ENCODE measurements at regions not wholly inside any gene's neighbourhood (a gene's known extent, or its start where the extent isn't known, plus 50 kb on each side); places are given as distances from the start of the nearest gene placed in this dataset.

DNA sequence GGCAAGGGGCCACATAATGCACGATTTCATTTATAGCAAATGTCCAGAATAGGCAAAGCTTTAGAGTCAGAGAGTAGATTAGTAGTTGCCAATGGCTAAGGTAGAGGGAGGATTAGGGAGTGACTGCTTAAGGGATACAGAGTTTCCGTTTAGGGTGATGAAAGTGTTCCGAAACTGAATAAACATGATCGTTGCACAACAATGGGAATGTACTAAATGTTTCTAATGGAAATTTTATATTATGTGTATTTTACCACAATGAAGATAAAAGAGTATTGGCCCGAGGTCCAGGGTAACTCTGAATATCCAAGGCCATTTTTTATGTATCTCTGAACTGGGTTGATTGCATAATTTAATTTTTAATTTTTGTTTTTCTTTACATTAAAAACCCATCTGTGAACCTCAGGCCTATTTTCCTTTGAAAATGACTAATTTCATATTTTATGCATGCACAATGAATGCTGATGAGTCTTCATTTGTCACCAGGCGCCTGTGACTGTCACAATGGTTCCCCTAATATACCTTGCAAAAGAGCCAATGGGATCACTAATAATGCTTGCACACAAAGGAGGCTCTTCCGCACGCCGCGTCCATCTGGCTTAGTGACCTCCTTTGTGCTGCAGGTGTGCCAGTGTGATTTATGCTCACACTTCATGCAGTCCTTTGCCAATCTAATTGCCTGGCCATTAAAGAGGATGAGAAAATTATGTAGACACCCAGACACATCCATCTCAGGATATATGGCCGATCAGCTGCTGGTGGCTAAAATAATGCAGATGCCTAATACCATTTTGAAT, 612.5 kb downstream of the CDH26 start:
- H3K4me3 ChIP-seq (ENCODE audit: low read length in 3 of 3) = no peak overlapping the region
- no peaks in the 10 kb centered on the region for H3K4me1 ChIP-seq (ENCODE audit: control insufficient read depth in 2 of 3, insufficient read depth in 2 of 3, low read depth in 1 of 3, low read length in 3 of 3)
- intact Hi-C loops (cut with DNase I) = no loop called here
- DNase-seq (no peak), FAIRE-seq (no peak)
- H3K36me3 ChIP-seq (ENCODE audit: control insufficient read depth in 2 of 3, insufficient read depth in 3 of 3, low read length in 3 of 3) = no peaks in the 10 kb centered on the region
- H3K9me3 ChIP-seq (ENCODE audit: control insufficient read depth in 2 of 3, insufficient read depth in 1 of 3, low read length in 3 of 3) = no peaks in the 10 kb centered on the region
- H3K27me3 ChIP-seq (ENCODE audit: control insufficient read depth, insufficient read depth, low read length) = no peaks in the 10 kb centered on the region
- TF ChIP-seq, protein P1, sequence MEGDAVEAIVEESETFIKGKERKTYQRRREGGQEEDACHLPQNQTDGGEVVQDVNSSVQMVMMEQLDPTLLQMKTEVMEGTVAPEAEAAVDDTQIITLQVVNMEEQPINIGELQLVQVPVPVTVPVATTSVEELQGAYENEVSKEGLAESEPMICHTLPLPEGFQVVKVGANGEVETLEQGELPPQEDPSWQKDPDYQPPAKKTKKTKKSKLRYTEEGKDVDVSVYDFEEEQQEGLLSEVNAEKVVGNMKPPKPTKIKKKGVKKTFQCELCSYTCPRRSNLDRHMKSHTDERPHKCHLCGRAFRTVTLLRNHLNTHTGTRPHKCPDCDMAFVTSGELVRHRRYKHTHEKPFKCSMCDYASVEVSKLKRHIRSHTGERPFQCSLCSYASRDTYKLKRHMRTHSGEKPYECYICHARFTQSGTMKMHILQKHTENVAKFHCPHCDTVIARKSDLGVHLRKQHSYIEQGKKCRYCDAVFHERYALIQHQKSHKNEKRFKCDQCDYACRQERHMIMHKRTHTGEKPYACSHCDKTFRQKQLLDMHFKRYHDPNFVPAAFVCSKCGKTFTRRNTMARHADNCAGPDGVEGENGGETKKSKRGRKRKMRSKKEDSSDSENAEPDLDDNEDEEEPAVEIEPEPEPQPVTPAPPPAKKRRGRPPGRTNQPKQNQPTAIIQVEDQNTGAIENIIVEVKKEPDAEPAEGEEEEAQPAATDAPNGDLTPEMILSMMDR (IDR thresholded peaks at IDR 0.05; ENCODE audit: borderline replicate concordance, extremely low read depth, insufficient read depth) = no peak
- no peak overlapping the region for H3K9ac ChIP-seq (ENCODE audit: low read length in 3 of 3)
- H3K27ac ChIP-seq (ENCODE audit: low read depth in 2 of 2, low read length in 2 of 2) = no peak overlapping the region

DNA sequence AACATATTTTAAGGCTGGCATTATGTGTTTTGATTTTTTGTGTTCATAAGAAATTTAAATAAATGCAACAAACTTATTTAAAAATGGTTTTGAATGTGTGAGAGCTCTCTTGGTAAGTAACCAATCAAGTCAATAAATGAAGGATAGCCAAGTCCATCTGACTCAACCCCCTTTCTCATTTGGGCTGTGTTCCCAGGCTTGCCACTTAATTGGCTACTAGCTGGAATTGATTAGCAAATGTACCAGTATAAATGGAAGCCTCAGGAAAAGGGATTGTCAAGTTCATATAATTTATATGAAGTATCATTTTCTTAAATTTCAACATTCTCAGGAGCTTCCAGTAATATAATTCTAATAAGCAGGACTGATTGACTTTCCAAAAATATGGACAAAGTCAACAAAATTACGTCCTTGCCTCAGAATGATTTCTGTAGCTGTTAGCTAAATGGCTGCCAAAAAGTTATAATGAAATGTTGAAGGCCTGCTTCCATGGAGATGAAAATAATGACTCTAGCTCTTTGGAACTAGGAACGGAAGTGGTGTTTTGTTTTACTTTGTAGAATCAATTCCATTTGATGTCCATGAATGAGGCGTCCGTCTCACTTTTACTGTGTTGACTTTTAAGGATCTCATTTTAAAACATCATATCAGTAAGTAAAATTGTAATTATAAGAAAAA, 614.9 kb downstream of the CDH26 start:
- H3K9me3 ChIP-seq (ENCODE audit: control insufficient read depth in 2 of 3, insufficient read depth in 1 of 3, low read length in 3 of 3) = no peaks in the 10 kb centered on the region
- intact Hi-C loops (cut with DNase I) = no loop called here
- TF ChIP-seq, protein P1 (IDR thresholded peaks at IDR 0.05; ENCODE audit: borderline replicate concordance, extremely low read depth, insufficient read depth) = no peak
- H3K4me1 ChIP-seq (ENCODE audit: control insufficient read depth in 2 of 3, insufficient read depth in 2 of 3, low read depth in 1 of 3, low read length in 3 of 3) = no peaks in the 10 kb centered on the region
- H3K4me3 ChIP-seq (ENCODE audit: low read length in 3 of 3) = no peak overlapping the region
- no peak overlapping the region for H3K9ac ChIP-seq (ENCODE audit: low read length in 3 of 3)
- DNase-seq (no peak), FAIRE-seq (no peak)
- H3K27me3 ChIP-seq (ENCODE audit: control insufficient read depth, insufficient read depth, low read length) = no peaks in the 10 kb centered on the region
- no peak overlapping the region for H3K27ac ChIP-seq (ENCODE audit: low read depth in 2 of 2, low read length in 2 of 2)
- no peaks in the 10 kb centered on the region for H3K36me3 ChIP-seq (ENCODE audit: control insufficient read depth in 2 of 3, insufficient read depth in 3 of 3, low read length in 3 of 3)

DNA sequence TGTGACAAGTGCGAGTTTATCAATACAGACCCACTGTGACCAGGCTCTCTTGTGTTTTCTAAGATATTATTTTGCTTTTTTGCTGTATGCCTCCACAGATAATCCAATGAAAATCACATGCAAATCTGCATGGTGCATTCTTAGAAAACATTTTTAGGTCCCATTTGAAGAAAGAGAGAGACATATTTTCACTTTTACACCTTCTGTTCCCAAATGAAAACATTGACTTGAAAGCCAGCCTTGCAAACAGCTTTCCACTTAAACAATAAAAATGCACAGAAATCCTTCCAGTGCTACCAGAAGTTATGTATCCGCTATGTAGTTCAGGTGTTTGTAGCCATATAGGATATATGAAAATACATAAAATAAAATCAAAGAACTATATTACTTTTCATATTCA, 618.0 kb downstream of the CDH26 start:
- Histone ChIP-seq H3K27ac (ENCODE audit: low read depth in 2 of 2, low read length in 2 of 2) (no peak overlapping the region), H3K4me1 (ENCODE audit: control insufficient read depth in 2 of 3, insufficient read depth in 2 of 3, low read depth in 1 of 3, low read length in 3 of 3) (no peaks in the 10 kb centered on the region), H3K36me3 (ENCODE audit: control insufficient read depth in 2 of 3, insufficient read depth in 3 of 3, low read length in 3 of 3) (no peaks in the 10 kb centered on the region), H3K9ac (ENCODE audit: low read length in 3 of 3) (no peak overlapping the region), H3K9me3 (ENCODE audit: control insufficient read depth in 2 of 3, insufficient read depth in 1 of 3, low read length in 3 of 3) (no peaks in the 10 kb centered on the region), H3K27me3 (ENCODE audit: control insufficient read depth, insufficient read depth, low read length) (no peaks in the 10 kb centered on the region), H3K4me3 (ENCODE audit: low read length in 3 of 3) (no peak overlapping the region)
- TF ChIP-seq, protein P1 (IDR thresholded peaks at IDR 0.05; ENCODE audit: borderline replicate concordance, extremely low read depth, insufficient read depth) = no peak
- DNase-seq (no peak), FAIRE-seq (no peak)
- intact Hi-C loops (cut with DNase I) = no loop called here

Data from kidney (tissue), 13 donors.